Thyroid gland (tissue), 4 donors: ENCODE measurements at regions not wholly inside any gene's neighbourhood (a gene's known extent, or its start where the extent isn't known, plus 50 kb on each side); places are given as distances from the start of the nearest gene placed in this dataset.

Source experiments
- DNase-seq, 2 donors: peaks; one replicate each; pipeline ENCODE4 v3.0.0-alpha.2; 2019
- H3K27ac ChIP-seq, 3 donors: fragments of 200-600 bp; sonication (generic); 1 replicate in 2 of 3; 2 replicates in 1 of 3; pipeline ENCODE4 v1.5.1; 2016 to 2019; ENCODE audit warnings: mild to moderate bottlenecking in 1 of 3, moderate library complexity in 1 of 3
- H3K27me3 ChIP-seq: fragments of 200-600 bp; sonication (generic); one replicate; pipeline ENCODE4 v1.5.1; 2019
- H3K36me3 ChIP-seq, 2 donors: fragments of 200-600 bp; sonication (generic); one replicate each; pipeline ENCODE4 v1.5.1; 2016 to 2019
- H3K4me1 ChIP-seq, 2 donors: fragments of 200-600 bp; sonication (generic); one replicate each; pipeline ENCODE4 v1.5.1; 2017 to 2019
- H3K4me3 ChIP-seq, 3 donors: fragments of 200-600 bp; sonication (generic); replicated peaks in 1 of 3; 1 replicate in 2 of 3; 2 replicates in 1 of 3; pipeline ENCODE4 v1.5.1; 2016; ENCODE audit warnings: mild to moderate bottlenecking in 1 of 3
- H3K9me3 ChIP-seq: fragments of 200-600 bp; sonication (generic); one replicate; pipeline ENCODE4 v1.5.1; 2017
- CTCF ChIP-seq, 6 experiments: fragments of 200-600 bp in 3 of 6; fragments of 450-650 bp in 3 of 6; sonication (generic) in 3 of 6; IDR thresholded peaks; one replicate each; pipeline ENCODE4 v1.5.1; 2016 to 2019; ENCODE audit warnings: antibody characterized with exemption in 6 of 6, mild to moderate bottlenecking in 2 of 6, inconsistent platforms in 1 of 6, moderate library complexity in 1 of 6
- POLR2A ChIP-seq, 2 donors: fragments of 450-650 bp; IDR thresholded peaks; one replicate each; pipeline ENCODE4 v1.6.1; 2017; ENCODE audit warnings: antibody characterized with exemption in 2 of 2, mild to moderate bottlenecking in 2 of 2, moderate library complexity in 1 of 2
- WGBS, 2 donors: methylation state at CpG; one replicate each; pipeline ENCODE4 v1.1.5; 2017; 5-methylcytosine and 5-hydroxymethylcytosine counted together
- intact Hi-C: fragments of 100-400 bp; cut with DNase I; formaldehyde crosslinking; loops from one replicate; pipeline ENCODE4 v1.15.1; 2023

- DNase-seq, result no peak
- H3K9me3 ChIP-seq, result no peaks in the 10 kb centered on the region
- H3K4me3 ChIP-seq, result no peak overlapping the region
- no peaks in the 10 kb centered on the region for H3K36me3 ChIP-seq
- TF ChIP-seq POLR2A (IDR thresholded peaks at IDR 0.05) (no peak), CTCF (IDR thresholded peaks at IDR 0.05) (no peak)
- 70 to 74% methylated on average over 7 of the region's 7 CpGs for WGBS, 2 donors
- H3K27me3 ChIP-seq, result no peaks in the 10 kb centered on the region
- intact Hi-C loops, result no loop called here
- no peaks in the 10 kb centered on the region for H3K4me1 ChIP-seq
- H3K27ac ChIP-seq, result no peak overlapping the region
These were observed 133.3 kb upstream of the CHL1 start for GRCh38 chr3:63095-63765.

GRCh38 chr3:69690-70089 lies 126.9 kb upstream of the CHL1 start:
- no peak overlapping the region for H3K27ac ChIP-seq
- H3K9me3 ChIP-seq, result no peaks in the 10 kb centered on the region
- no peak overlapping the region for H3K4me3 ChIP-seq
- 78 to 88% methylated on average over 1 of the region's 1 CpG for WGBS, 2 donors
- no peaks in the 10 kb centered on the region for H3K27me3 ChIP-seq
- H3K36me3 ChIP-seq, result no peaks in the 10 kb centered on the region
- intact Hi-C loops, result no loop called here
- H3K4me1 ChIP-seq, result peaks cover 6 to 19% of the 10 kb centered on the region in 2 donors
- no peak for DNase-seq
- no peak for TF ChIP-seq CTCF (IDR thresholded peaks at IDR 0.05)
- TF ChIP-seq POLR2A (IDR thresholded peaks at IDR 0.05), result no peak

GRCh38 chr3:72776-73175 lies 123.8 kb upstream of the CHL1 start:
- Histone ChIP-seq H3K36me3 (no peaks in the 10 kb centered on the region), H3K4me1 (peaks cover 6 to 19% of the 10 kb centered on the region in 2 donors), H3K9me3 (no peaks in the 10 kb centered on the region), H3K27me3 (no peaks in the 10 kb centered on the region), H3K4me3 (no peak overlapping the region), H3K27ac (peak overlapping the region in 1 of 3 donors; percentile 32)
- intact Hi-C loops, result no loop called here
- DNase-seq, result no peak
- no peak for TF ChIP-seq POLR2A (IDR thresholded peaks at IDR 0.05)
- TF ChIP-seq CTCF (IDR thresholded peaks at IDR 0.05), result no peak
- 23 to 26% methylated on average over 1 of the region's 1 CpG for WGBS, 2 donors

- Histone ChIP-seq H3K27me3 (no peaks in the 10 kb centered on the region), H3K4me3 (no peak overlapping the region), H3K36me3 (no peaks in the 10 kb centered on the region), H3K4me1 (peaks cover 6 to 19% of the 10 kb centered on the region in 2 donors), H3K27ac (peak overlapping the region in 2 of 3 donors; percentile 11 to 32), H3K9me3 (no peaks in the 10 kb centered on the region)
- DNase-seq, result no peak
- TF ChIP-seq CTCF (IDR thresholded peaks at IDR 0.05) (no peak), POLR2A (IDR thresholded peaks at IDR 0.05) (no peak)
- intact Hi-C loops, result no loop called here
- WGBS, 2 donors, result 23 to 31% methylated on average over 2 of the region's 2 CpGs
These were observed 123.3 kb upstream of the CHL1 start for GRCh38 chr3:73271-73670.

- intact Hi-C loops, result no loop called here
- WGBS, 2 donors, result 80 to 84% methylated on average over 3 of the region's 3 CpGs
- TF ChIP-seq POLR2A (IDR thresholded peaks at IDR 0.05) (no peak), CTCF (IDR thresholded peaks at IDR 0.05) (no peak)
- Histone ChIP-seq H3K27ac (no peak overlapping the region), H3K9me3 (no peaks in the 10 kb centered on the region), H3K36me3 (no peaks in the 10 kb centered on the region), H3K4me1 (peaks cover 6 to 19% of the 10 kb centered on the region in 2 donors), H3K27me3 (no peaks in the 10 kb centered on the region), H3K4me3 (no peak overlapping the region)
- DNase-seq, result no peak
These were observed 121.8 kb upstream of the CHL1 start for GRCh38 chr3:74676-75243.
